Sigmoid colon (tissue), 6 donors: ENCODE measurements at regions not wholly inside any gene's neighbourhood (a gene's known extent, or its start where the extent isn't known, plus 50 kb on each side); places are given as distances from the start of the nearest gene placed in this dataset.

ENCODE experiments used
- DNase-seq: peaks from one replicate; pipeline ENCODE4 v3.0.0-alpha.2; 2019
- H3K27ac ChIP-seq, 4 donors: fragments of 200-600 bp; sonication (generic); one replicate each; pipeline ENCODE4 v1.5.1; 2016 to 2019; ENCODE audit warnings: mild to moderate bottlenecking in 1 of 4
- H3K27me3 ChIP-seq, 3 donors: fragments of 200-600 bp; sonication (generic); one replicate each; pipeline ENCODE4 v1.5.1; 2019; ENCODE audit warnings: mild to moderate bottlenecking in 1 of 3
- H3K36me3 ChIP-seq, 4 donors: fragments of 200-600 bp; sonication (generic); one replicate each; pipeline ENCODE4 v1.5.1; 2016 to 2019
- H3K4me1 ChIP-seq, 4 donors: fragments of 200-600 bp; sonication (generic); one replicate each; pipeline ENCODE4 v1.5.1; 2017 to 2019
- H3K4me3 ChIP-seq, 4 donors: fragments of 200-600 bp; sonication (generic); one replicate each; pipeline ENCODE4 v1.5.1; 2017 to 2019; ENCODE audit warnings: mild to moderate bottlenecking in 2 of 4, moderate library complexity in 1 of 4
- H3K9me3 ChIP-seq, 4 donors: fragments of 200-600 bp in 3 of 4; sonication (generic) in 3 of 4; one replicate each; pipeline versions ENCODE4 v1.5.1 to v1.6.1; 2013 to 2019
- CTCF ChIP-seq, 4 experiments: fragments of 450-650 bp in 3 of 4; fragments of 200-600 bp in 1 of 4; IDR thresholded peaks; one replicate each; pipeline ENCODE4 v1.5.1; 2016 to 2019; ENCODE audit warnings: antibody characterized with exemption in 4 of 4, mild to moderate bottlenecking in 3 of 4, moderate library complexity in 2 of 4
- EP300 ChIP-seq, 4 donors: sonication (generic); formaldehyde crosslinking; IDR thresholded peaks; one replicate each; pipeline ENCODE4 v1.6.1; 2017; ENCODE audit warnings: antibody characterized with exemption in 4 of 4
- POLR2A ChIP-seq, 2 donors: fragments of 450-650 bp; IDR thresholded peaks; one replicate each; pipeline ENCODE4 v1.6.1; 2016; ENCODE audit warnings: antibody characterized with exemption in 2 of 2, mild to moderate bottlenecking in 2 of 2, moderate library complexity in 2 of 2
- POLR2AphosphoS5 ChIP-seq, 4 donors: sonication (generic); formaldehyde crosslinking; IDR thresholded peaks; one replicate each; pipeline ENCODE4 v1.6.1; 2017; ENCODE audit warnings: antibody characterized with exemption in 4 of 4
- WGBS, 2 donors: extraction: QIAGEN DNeasy Blood & Tissue Kit; methylation state at CpG; one replicate each; pipeline ENCODE4 v1.1.7; 2013; 5-methylcytosine and 5-hydroxymethylcytosine counted together
- intact Hi-C: fragments of 100-400 bp; cut with DNase I; formaldehyde crosslinking; loops from one replicate; pipeline ENCODE4 v1.15.1; 2023
- donor health status: healthy with polysubstance abuse.
- donor health status: healthy.

GRCh38 chr3:194007592-194008337 is 128.2 kb upstream of the HES1 start:
- Histone ChIP-seq H3K27ac (no peak overlapping the region), H3K36me3 (no peaks in the 10 kb centered on the region), H3K4me1 (peaks cover 0 to 18% (median 17%) of the 10 kb centered on the region in 4 donors), H3K27me3 (no peaks in the 10 kb centered on the region), H3K9me3 (no peaks in the 10 kb centered on the region), H3K4me3 (no peak overlapping the region)
- no peak for DNase-seq
- TF ChIP-seq CTCF (IDR thresholded peaks at IDR 0.05) (no peak), POLR2A (IDR thresholded peaks at IDR 0.05) (no peak), POLR2AphosphoS5 (IDR thresholded peaks at IDR 0.05) (no peak), EP300 (IDR thresholded peaks at IDR 0.05) (no peak)
- WGBS, 2 donors: 87 to 88% methylated on average over 13 of the region's 13 CpGs
- intact Hi-C loops: loop anchor here (5.0 kb wide), 1 partner anchor 50 kb away; no protein-coding TSS in a partner anchor

DNA sequence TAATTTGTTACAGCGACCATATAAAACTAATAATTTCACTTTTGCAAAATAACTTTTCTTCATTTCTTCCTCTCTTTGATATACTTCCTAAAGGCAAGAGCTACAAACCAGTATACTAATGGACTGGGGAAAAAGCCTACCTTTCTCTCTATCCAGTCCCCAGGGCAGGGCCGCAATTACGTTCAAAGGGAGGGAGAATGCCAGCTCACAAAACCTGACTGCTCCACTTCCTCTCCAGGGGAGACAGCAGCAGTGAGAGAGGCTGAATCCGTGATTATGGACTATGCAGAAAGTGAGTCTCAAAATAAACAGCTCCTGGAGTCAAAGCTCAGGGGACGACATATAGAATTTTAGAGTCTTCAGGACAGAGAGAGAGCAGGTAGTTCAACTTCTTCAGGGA is 126.9 kb upstream of the HES1 start:
- Histone ChIP-seq H3K4me1 (peaks cover 0 to 10% (median 6%) of the 10 kb centered on the region in 4 donors), H3K4me3 (no peak overlapping the region), H3K36me3 (no peaks in the 10 kb centered on the region), H3K27me3 (no peaks in the 10 kb centered on the region), H3K9me3 (no peaks in the 10 kb centered on the region), H3K27ac (no peak overlapping the region)
- intact Hi-C loops: loop anchor here (5.0 kb wide), 1 partner anchor 48 kb away; no protein-coding TSS in a partner anchor
- no peak for DNase-seq
- no peak for TF ChIP-seq CTCF (IDR thresholded peaks at IDR 0.05)
- no peak for TF ChIP-seq POLR2A (IDR thresholded peaks at IDR 0.05)
- TF ChIP-seq EP300 (IDR thresholded peaks at IDR 0.05): no peak
- TF ChIP-seq POLR2AphosphoS5 (IDR thresholded peaks at IDR 0.05): no peak
- 35 to 77% methylated on average over 5 of the region's 5 CpGs for WGBS, 2 donors

DNA sequence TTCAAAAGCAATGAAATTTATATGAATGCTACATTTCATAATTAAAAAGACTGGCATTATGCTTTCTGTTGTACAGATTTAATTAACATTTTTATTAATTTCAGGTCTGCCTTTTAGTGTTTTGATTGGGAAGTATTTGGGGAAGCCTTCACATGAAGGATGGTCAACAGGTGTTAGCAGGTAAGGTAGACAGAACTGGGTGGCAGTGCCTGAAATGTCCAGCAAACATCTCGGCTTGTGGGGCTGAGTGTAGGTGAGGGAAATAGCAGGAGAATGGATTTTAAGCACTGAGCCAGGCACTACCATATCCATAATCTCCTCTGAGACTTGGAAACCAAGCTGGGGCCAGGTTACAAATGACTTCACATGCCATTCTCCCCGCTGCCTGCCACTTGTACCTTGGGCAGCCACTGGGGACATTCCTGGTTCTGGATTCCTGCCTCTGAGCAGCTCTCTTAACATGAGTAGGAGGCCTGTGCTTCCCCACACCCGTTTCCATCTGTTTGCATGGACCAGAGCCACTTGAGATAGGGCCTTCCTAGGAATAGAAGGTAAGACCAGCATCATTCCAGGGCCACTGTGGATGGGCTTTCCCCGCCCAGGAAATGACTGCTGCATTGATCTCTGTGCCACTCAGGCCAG is 125.9 kb upstream of the HES1 start:
- Histone ChIP-seq H3K27me3 (no peaks in the 10 kb centered on the region), H3K36me3 (no peaks in the 10 kb centered on the region), H3K4me3 (no peak overlapping the region), H3K27ac (no peak overlapping the region), H3K4me1 (no peaks in the 10 kb centered on the region), H3K9me3 (no peaks in the 10 kb centered on the region)
- no peak for DNase-seq
- TF ChIP-seq POLR2A (IDR thresholded peaks at IDR 0.05) (no peak), POLR2AphosphoS5 (IDR thresholded peaks at IDR 0.05) (no peak), EP300 (IDR thresholded peaks at IDR 0.05) (no peak), CTCF (IDR thresholded peaks at IDR 0.05) (no peak)
- intact Hi-C loops: loop anchor here (5.0 kb wide), 1 partner anchor 47 kb away; no protein-coding TSS in a partner anchor
- 82 to 90% methylated on average over 4 of the region's 4 CpGs for WGBS, 2 donors

DNA sequence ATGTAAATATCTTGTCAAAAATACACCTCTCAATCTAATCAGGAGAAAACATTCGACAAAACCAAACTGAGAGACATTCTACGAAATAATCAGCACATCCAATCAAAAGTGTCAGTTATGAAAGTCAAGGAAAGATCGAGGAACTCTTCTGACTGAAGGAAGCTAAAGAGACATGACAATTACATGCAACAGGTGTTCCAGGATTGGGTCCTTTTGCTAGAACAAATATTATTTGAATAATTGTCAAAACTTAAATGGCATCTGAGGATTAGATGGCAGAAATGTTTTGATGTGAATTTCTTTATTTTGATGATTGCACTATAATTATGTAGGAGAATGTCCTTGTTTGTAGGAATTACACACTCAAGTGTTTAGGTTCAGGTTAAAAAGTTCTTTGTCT is 124.1 kb upstream of the HES1 start:
- no peak for DNase-seq
- 87 to 89% methylated on average over 3 of the region's 3 CpGs for WGBS, 2 donors

GRCh38 chr3:194013928-194014327 is 122.0 kb upstream of the HES1 start:
- TF ChIP-seq EP300 (IDR thresholded peaks at IDR 0.05) (no peak), CTCF (IDR thresholded peaks at IDR 0.05) (no peak), POLR2A (IDR thresholded peaks at IDR 0.05) (no peak), POLR2AphosphoS5 (IDR thresholded peaks at IDR 0.05) (no peak)
- no peaks in the 10 kb centered on the region for H3K27me3 ChIP-seq
- no peaks in the 10 kb centered on the region for H3K4me1 ChIP-seq
- no peak overlapping the region for H3K4me3 ChIP-seq
- H3K9me3 ChIP-seq: no peaks in the 10 kb centered on the region
- intact Hi-C loops: no loop called here
- no peak for DNase-seq
- no peak overlapping the region for H3K27ac ChIP-seq
- no peaks in the 10 kb centered on the region for H3K36me3 ChIP-seq
- 94 to 96% methylated on average over 4 of the region's 4 CpGs for WGBS, 2 donors

More for the DNA sequence above, 124.1 kb upstream of the HES1 start:
- H3K9me3 ChIP-seq: no peaks in the 10 kb centered on the region
- no peak for TF ChIP-seq POLR2A (IDR thresholded peaks at IDR 0.05)
- H3K36me3 ChIP-seq: no peaks in the 10 kb centered on the region
- no peaks in the 10 kb centered on the region for H3K27me3 ChIP-seq
- intact Hi-C loops: no loop called here
- no peak overlapping the region for H3K4me3 ChIP-seq
- H3K4me1 ChIP-seq: no peaks in the 10 kb centered on the region
- no peak overlapping the region for H3K27ac ChIP-seq
